LNCaP clone FGC (cell line): ENCODE measurements at regions not wholly inside any gene's neighbourhood (a gene's known extent, or its start where the extent isn't known, plus 50 kb on each side); places are given as distances from the start of the nearest gene placed in this dataset.

Experiments used
- DNase-seq: peaks from one replicate; pipeline ENCODE4 v3.0.0-alpha.2; 2011; ENCODE audit warnings: low read depth
- H3K4me3 ChIP-seq: 2 replicates; pipeline ENCODE4 v1.5.1; 2011; ENCODE audit warnings: mild to moderate bottlenecking, low read depth, low read length, control low read depth
- CTCF ChIP-seq: IDR thresholded peaks from 2 replicates; pipeline ENCODE4 v1.5.1; 2012; ENCODE audit warnings: mild to moderate bottlenecking; ENCODE audit not compliant: control insufficient read depth, insufficient read depth; ENCODE audit errors: extremely low read depth

- TF ChIP-seq CTCF = no peak
- H3K4me3 ChIP-seq = no peak overlapping the region
- no peak for DNase-seq
Observed at GRCh38 chr13:47133011-47133445, 236.2 kb upstream of the HTR2A start.

- TF ChIP-seq CTCF = no peak
- no peak for DNase-seq
- H3K4me3 ChIP-seq = no peak overlapping the region
Observed at GRCh38 chr13:47129461-47129860, 232.6 kb upstream of the HTR2A start.

GRCh38 chr13:47126432-47126831, 229.6 kb upstream of the HTR2A start:
- no peak overlapping the region for H3K4me3 ChIP-seq
- no peak for TF ChIP-seq CTCF
- no peak for DNase-seq

GRCh38 chr13:47121092-47121763, 224.4 kb upstream of the HTR2A start:
- H3K4me3 ChIP-seq = no peak overlapping the region
- TF ChIP-seq CTCF = no peak

GRCh38 chr13:47120282-47120681, 223.4 kb upstream of the HTR2A start:
- no peak for DNase-seq
- no peak for TF ChIP-seq CTCF
- H3K4me3 ChIP-seq = no peak overlapping the region

More at GRCh38 chr13:47121092-47121763, 224.4 kb upstream of the HTR2A start:
- DNase-seq = no peak

GRCh38 chr13:47119575-47120235, 222.9 kb upstream of the HTR2A start:
- no peak for DNase-seq
- no peak overlapping the region for H3K4me3 ChIP-seq

More at GRCh38 chr13:47119575-47120235, 222.9 kb upstream of the HTR2A start:
- TF ChIP-seq CTCF = no peak
